Astrocyte of the spinal cord (primary cell): ENCODE measurements at regions not wholly inside any gene's neighbourhood (a gene's known extent, or its start where the extent isn't known, plus 50 kb on each side); places are given as distances from the start of the nearest gene placed in this dataset.

ENCODE experiments used
- DNase-seq: peaks from one replicate; pipeline ENCODE4 v3.0.0; 2011; ENCODE audit warnings: low read depth, low spot score
- H3K4me3 ChIP-seq: 2 replicates; pipeline ENCODE4 v1.5.1; 2011; ENCODE audit warnings: low read depth, mild to moderate bottlenecking, low read length, moderate library complexity
- in situ Hi-C: cut with HindIII; loops from 2 replicates; pipeline ENCODE4 v1.10.0; 2017; ENCODE audit warnings: low sequenced_read_pairs
- TF ChIP-seq, protein P1 (sequence below): IDR thresholded peaks from 2 replicates; pipeline ENCODE4 v1.5.1; 2012; ENCODE audit warnings: low read depth, mild to moderate bottlenecking, low read length, inconsistent platforms

DNA sequence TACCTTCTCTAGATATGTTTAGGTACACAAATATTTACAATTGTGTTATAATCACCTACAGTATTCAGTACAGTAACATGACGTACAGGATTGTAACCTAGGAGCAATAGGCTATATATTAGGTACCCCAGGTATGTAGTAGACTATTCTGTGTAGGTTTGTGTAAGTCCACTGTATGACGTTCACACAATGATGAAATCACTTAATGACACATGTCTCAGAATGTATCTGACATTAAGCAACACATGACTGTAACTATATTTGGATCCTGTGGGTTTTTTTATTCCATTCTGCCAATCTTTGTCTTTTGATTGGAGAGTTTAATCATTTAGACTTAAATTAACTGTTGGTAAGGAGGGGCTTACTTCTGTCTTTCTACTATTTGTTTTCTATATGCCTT is 52.1 kb downstream of the STYXL2 start:
- TF ChIP-seq, protein P1, sequence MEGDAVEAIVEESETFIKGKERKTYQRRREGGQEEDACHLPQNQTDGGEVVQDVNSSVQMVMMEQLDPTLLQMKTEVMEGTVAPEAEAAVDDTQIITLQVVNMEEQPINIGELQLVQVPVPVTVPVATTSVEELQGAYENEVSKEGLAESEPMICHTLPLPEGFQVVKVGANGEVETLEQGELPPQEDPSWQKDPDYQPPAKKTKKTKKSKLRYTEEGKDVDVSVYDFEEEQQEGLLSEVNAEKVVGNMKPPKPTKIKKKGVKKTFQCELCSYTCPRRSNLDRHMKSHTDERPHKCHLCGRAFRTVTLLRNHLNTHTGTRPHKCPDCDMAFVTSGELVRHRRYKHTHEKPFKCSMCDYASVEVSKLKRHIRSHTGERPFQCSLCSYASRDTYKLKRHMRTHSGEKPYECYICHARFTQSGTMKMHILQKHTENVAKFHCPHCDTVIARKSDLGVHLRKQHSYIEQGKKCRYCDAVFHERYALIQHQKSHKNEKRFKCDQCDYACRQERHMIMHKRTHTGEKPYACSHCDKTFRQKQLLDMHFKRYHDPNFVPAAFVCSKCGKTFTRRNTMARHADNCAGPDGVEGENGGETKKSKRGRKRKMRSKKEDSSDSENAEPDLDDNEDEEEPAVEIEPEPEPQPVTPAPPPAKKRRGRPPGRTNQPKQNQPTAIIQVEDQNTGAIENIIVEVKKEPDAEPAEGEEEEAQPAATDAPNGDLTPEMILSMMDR = no peak
- in situ Hi-C loops = no loop called here
- H3K4me3 ChIP-seq = no peak overlapping the region
- no peak for DNase-seq

DNA sequence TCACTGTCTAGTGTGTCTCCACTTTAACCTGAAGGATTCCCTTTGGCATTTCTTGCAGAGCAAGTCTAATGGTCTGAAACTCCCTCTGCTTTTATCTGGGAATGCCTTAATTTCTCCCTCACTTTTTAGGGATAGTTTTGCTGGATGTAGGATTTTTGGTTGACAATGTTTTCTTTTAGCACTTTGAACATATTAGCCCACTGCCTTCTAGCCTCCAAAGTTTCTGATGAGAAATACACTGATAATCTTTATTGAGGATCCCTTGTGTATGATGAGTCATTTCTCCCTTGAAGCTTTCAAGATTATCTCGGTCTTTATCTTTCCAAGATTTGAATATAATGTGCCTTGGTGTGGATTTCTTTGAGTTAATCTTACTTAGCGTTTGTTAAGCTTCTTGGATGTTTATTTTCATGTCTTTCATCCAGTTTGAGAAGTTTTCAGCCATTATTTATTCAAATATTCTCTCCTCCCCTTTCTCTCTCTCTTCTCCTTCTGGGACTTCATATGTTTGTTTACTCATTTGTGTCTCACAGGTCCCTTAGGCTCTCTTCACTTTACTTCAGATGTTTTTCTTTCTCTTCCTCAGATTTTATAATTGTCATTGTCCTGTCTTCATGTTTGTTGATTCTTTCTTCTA is 53.1 kb downstream of the STYXL2 start:
- in situ Hi-C loops = no loop called here
- no peak overlapping the region for H3K4me3 ChIP-seq
- no peak for DNase-seq
- TF ChIP-seq, protein P1 = no peak

DNA sequence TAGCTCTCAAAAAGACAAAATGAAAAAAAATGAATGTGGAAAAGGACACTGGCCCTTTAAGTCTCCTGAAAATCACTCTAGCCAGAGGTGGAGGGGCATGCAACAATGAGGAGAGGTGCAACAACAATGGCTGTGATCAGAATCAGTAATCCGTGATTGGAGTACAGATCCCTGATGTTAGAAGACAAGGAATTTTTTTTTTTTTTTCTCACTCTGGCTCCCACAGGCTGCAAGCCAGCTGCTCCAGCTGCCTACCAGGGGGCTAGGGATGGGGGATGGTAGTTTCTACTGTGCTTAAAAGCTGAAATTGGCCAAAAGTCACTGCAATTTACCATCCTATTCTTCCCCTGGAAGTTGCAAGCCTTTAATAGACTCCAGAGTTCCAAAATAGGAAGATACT is 54.5 kb downstream of the STYXL2 start:
- DNase-seq = no peak
- in situ Hi-C loops = no loop called here
- H3K4me3 ChIP-seq = no peak overlapping the region
- TF ChIP-seq, protein P1 = no peak

DNA sequence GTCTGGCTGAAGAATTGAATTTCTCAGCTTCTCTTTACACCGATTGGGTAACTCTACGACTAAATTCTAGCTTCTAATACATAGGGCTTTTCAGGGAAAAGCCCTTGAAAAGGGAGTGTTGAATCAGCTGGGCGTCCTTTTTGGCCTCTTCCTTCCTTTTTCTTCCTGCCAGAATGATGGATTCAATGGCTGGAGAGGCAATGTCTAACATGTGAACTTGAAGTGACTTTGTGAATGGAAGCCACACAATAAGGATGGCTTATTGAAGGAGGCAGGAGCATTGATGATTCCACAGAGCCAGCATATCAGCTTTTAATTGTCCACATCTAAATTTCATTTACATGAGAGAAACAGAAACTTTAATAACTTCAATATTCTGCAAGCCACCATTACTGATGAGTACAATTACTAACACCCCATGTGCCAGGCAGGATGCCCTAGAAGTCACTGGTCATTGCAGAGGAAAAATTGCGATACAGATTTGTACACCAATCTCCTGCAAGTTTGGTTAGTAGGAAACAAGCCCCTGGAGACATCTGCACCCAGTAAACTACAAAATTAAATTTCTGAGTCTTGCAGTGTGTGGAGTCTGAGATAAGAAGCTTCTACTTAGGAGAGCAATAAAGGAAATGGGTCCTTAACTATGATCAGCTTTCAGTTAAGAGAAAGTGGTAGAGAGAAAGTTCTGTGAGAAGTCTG is 56.1 kb downstream of the STYXL2 start:
- no peak for DNase-seq
- no peak overlapping the region for H3K4me3 ChIP-seq
- TF ChIP-seq, protein P1 = no peak
- in situ Hi-C loops = no loop called here

DNA sequence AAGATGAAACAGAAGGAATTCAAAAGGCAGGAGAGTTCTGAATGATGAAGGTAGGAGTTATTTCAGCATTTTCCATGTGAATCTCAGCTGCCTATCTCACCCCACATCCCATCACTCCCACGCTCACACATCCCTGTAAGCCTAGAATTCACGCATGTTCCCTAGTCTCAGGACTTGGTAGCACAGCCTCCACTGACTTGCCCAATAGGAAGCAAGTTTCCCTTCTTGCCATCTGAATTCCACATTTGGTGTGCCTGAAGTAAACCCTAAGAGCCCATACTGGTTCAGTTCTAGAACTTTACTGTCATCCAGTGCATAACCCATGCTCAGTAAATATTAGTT is 56.6 kb downstream of the STYXL2 start:
- TF ChIP-seq, protein P1 = no peak
- in situ Hi-C loops = no loop called here
- no peak for DNase-seq
- no peak overlapping the region for H3K4me3 ChIP-seq

DNA sequence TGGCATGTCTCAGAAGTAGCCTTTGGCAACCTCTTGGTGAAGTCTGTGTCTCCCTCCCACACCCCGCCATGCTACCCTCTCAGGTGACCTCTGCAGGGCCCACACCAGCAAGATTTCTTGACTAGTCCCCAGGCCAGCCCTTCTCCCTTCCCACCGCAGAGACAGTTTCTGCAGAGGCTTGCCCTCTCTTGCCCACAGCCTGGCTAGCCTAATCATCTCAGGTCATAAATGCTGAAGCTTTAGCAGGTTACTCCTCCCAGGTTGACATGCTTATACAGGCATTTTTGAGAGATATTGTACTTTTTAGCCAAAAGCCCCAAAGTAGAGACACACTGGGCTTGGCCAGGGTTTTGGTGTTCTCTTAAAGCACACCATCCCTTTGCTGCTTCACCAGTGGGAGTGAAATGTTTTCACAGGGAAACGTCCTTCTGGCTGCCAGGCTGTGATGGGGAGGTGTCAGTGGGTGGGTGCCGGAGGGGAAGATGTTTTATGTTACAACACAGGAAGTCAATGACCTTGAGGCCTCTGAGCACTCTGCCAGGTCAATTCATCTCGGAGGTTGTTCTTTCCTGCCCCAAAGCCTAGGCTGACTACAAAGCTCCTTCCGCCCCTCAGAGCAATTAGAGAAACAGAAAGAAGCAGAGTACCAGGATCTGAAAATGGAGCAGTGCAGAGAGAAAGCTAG is 58.5 kb downstream of the STYXL2 start:
- in situ Hi-C loops = no loop called here
- TF ChIP-seq, protein P1 = no peak
- DNase-seq = no peak
- no peak overlapping the region for H3K4me3 ChIP-seq
